BE2C (cell line): ENCODE measurements at regions not wholly inside any gene's neighbourhood (a gene's known extent, or its start where the extent isn't known, plus 50 kb on each side); places are given as distances from the start of the nearest gene placed in this dataset.

Experiments used
- DNase-seq: peaks from one replicate; pipeline ENCODE4 v3.0.0-alpha.2; 2020
- H3K27me3 ChIP-seq: fragments of 250-450 bp; sonication (Bioruptor Pico); 2 replicates; pipeline ENCODE4 v1.5.1; 2020; ENCODE audit warnings: mild to moderate bottlenecking
- H3K36me3 ChIP-seq: fragments of 250-450 bp; sonication (Bioruptor Pico); 2 replicates; pipeline ENCODE4 v1.5.1; 2020; ENCODE audit warnings: mild to moderate bottlenecking
- H3K4me1 ChIP-seq: fragments of 250-450 bp; sonication (Bioruptor Pico); 2 replicates; pipeline ENCODE4 v1.5.1; 2020
- H3K4me3 ChIP-seq: 2 replicates; pipeline ENCODE4 v1.5.1; 2011; ENCODE audit warnings: low read depth, low read length
- H3K9me3 ChIP-seq: fragments of 250-450 bp; sonication (Bioruptor Pico); 2 replicates; pipeline ENCODE4 v1.5.1; 2020
- TF ChIP-seq, protein P1 (sequence below): IDR thresholded peaks from 2 replicates; pipeline ENCODE4 v1.5.1; 2012; ENCODE audit warnings: mild to moderate bottlenecking, low read depth, low read length

DNA sequence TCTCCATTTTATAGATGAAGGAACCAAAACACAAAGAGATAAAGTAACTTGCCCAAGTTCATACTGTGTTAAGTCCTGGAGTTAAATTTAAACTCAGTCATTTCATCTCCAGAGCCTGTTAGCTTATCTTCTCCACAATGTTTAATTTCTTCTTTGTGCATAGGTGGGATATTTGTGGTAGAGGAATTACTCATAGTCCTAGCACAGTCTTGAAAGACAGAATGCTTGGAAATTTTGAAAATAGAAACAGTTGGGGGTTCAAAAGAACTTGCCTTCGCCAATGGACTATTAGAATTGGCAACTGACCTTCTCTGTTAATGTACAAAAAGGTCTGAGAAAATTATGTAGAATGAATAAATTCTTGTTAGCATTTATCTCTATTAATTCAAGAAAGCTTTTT lies 832.0 kb upstream of the PRMT6 start:
- Histone ChIP-seq H3K36me3 (no peaks in the 10 kb centered on the region), H3K9me3 (no peaks in the 10 kb centered on the region), H3K4me1 (no peaks in the 10 kb centered on the region; the same call in 1 of the 2 replicates), H3K27me3 (no peaks in the 10 kb centered on the region), H3K4me3 (no peak overlapping the region)
- DNase-seq: no peak
- TF ChIP-seq, protein P1, sequence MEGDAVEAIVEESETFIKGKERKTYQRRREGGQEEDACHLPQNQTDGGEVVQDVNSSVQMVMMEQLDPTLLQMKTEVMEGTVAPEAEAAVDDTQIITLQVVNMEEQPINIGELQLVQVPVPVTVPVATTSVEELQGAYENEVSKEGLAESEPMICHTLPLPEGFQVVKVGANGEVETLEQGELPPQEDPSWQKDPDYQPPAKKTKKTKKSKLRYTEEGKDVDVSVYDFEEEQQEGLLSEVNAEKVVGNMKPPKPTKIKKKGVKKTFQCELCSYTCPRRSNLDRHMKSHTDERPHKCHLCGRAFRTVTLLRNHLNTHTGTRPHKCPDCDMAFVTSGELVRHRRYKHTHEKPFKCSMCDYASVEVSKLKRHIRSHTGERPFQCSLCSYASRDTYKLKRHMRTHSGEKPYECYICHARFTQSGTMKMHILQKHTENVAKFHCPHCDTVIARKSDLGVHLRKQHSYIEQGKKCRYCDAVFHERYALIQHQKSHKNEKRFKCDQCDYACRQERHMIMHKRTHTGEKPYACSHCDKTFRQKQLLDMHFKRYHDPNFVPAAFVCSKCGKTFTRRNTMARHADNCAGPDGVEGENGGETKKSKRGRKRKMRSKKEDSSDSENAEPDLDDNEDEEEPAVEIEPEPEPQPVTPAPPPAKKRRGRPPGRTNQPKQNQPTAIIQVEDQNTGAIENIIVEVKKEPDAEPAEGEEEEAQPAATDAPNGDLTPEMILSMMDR: no peak

DNA sequence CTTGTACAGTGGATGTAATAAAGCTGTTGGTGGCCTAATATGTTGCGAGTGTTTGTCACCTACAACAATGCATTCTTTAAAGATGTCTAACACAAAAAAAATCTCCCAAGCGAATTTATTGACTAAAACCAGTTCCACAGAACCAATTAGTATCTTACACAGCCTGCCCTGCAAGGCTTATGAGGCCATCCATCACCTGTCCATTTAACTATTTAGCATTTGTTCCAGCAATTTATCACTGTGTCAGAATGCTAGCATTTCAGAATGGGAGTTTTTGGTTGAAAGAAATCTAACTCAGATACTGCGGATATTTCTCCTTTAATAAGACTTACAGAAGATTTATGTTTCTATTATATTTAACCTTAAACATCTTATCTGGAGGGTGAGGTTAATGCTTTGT lies 831.1 kb upstream of the PRMT6 start:
- no peak for DNase-seq
- H3K4me1 ChIP-seq: no peaks in the 10 kb centered on the region; the same call in 1 of the 2 replicates
- no peaks in the 10 kb centered on the region for H3K36me3 ChIP-seq
- no peak overlapping the region for H3K4me3 ChIP-seq
- H3K27me3 ChIP-seq: no peaks in the 10 kb centered on the region
- H3K9me3 ChIP-seq: no peaks in the 10 kb centered on the region
- TF ChIP-seq, protein P1: no peak

DNA sequence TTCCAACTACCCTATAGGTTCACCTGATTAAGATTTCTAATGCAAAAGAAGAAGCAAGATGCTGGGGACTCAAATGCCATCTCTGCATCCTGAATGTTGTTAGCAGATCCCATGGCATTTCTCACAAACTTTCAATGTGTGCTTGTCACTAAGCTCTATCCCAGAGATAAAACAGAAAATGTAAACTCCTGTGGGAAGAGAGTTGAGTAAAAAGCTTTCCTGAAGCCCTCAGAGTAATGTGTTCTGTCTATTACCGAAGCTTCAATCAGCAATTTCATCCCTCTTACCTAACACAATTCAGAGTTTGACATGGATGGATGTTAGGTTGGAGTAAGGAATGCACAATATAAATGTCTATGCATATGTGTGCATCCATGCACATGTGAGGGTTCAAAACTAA lies 829.9 kb upstream of the PRMT6 start:
- TF ChIP-seq, protein P1: no peak

DNA sequence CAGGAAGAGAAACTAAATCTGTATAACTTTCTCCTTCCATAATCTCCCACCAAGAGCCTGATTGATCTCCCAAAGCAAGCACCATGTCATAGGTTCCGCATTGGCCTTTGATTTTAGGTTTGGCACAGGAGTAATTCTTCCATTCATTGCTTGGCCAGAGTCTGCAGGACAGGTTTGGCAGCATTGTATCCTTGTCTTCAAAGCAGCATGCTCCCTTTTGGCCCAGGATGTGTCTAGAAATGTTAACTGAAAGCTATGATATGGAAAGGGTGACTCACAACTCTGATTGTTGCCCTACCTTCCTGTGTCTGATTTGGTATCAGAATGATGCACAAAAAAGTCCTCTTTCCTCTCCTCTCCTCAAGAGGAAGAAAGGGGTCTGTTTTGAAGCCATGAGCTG lies 824.3 kb upstream of the PRMT6 start:
- Histone ChIP-seq H3K4me3 (no peak overlapping the region), H3K9me3 (no peaks in the 10 kb centered on the region), H3K36me3 (no peaks in the 10 kb centered on the region), H3K4me1 (no peaks in the 10 kb centered on the region; the same call in 1 of the 2 replicates), H3K27me3 (no peaks in the 10 kb centered on the region)
- no peak for DNase-seq
- TF ChIP-seq, protein P1: no peak

More for the DNA sequence above, 829.9 kb upstream of the PRMT6 start:
- Histone ChIP-seq H3K4me3 (no peak overlapping the region), H3K27me3 (no peaks in the 10 kb centered on the region), H3K36me3 (no peaks in the 10 kb centered on the region), H3K4me1 (no peaks in the 10 kb centered on the region; the same call in 1 of the 2 replicates), H3K9me3 (no peaks in the 10 kb centered on the region)
- DNase-seq: no peak

DNA sequence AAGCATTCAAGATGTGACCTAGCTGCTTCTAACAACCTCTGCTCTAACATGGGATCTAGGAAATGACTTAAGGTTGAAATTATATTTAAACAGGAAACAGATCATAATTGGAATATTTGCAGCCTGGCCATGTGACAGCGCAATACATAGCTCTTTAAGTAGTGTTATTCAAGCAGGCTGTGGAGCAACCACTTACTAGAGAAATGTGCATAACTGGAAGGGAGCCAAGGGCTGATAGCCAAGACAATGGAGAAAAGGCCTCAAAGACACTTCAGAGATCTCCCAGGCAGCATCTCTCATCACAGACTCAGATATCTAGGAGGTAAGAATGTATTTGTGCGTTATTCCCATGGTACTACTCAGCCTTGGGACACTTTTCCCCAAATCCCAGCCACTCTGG lies 823.0 kb upstream of the PRMT6 start:
- TF ChIP-seq, protein P1: no peak
- Histone ChIP-seq H3K4me1 (no peaks in the 10 kb centered on the region; the same call in 1 of the 2 replicates), H3K36me3 (no peaks in the 10 kb centered on the region), H3K9me3 (no peaks in the 10 kb centered on the region), H3K27me3 (no peaks in the 10 kb centered on the region), H3K4me3 (no peak overlapping the region)
- no peak for DNase-seq

DNA sequence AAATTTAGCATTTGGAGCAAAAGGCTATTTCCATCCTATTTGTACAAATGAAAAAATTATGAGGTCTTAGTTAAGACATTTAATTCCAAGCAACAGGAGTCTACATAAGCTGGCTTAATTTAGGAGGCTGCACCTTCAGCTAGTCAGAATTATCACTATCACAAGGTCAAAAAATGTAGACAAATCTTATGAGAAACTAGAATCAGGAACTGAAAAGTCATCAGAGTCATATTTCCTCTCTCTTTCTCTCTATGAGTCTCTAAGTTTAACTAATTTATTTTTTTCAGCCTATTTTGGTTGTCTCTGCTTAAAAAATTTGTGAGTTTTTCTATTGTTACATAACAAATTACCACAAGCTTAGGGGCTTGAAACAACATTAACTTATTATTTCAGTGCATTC lies 807.1 kb upstream of the PRMT6 start:
- Histone ChIP-seq H3K27me3 (no peaks in the 10 kb centered on the region), H3K4me3 (no peak overlapping the region), H3K9me3 (no peaks in the 10 kb centered on the region), H3K4me1 (no peaks in the 10 kb centered on the region), H3K36me3 (no peaks in the 10 kb centered on the region)
- DNase-seq: no peak
- TF ChIP-seq, protein P1: no peak
